ENCODE measurements at regions not wholly inside any gene's neighbourhood (a gene's known extent, or its start where the extent isn't known, plus 50 kb on each side); places are given as distances from the start of the nearest gene placed in this dataset.

- no peak for ATAC-seq
- no peak for TF ChIP-seq ZNF565 (CRISPR knock-in tag; conservative IDR thresholded peaks at IDR 0.05; ENCODE audit: low read depth)
- TF ChIP-seq CREB5 (CRISPR knock-in tag; IDR thresholded peaks at IDR 0.05; ENCODE audit: low read depth): no peak
- TF ChIP-seq ZNF70 (CRISPR knock-in tag; IDR thresholded peaks at IDR 0.05): no peak
- TF ChIP-seq TSHZ2 (CRISPR knock-in tag; IDR thresholded peaks at IDR 0.05): no peak
- no peak for TF ChIP-seq POU6F1 (CRISPR knock-in tag; IDR thresholded peaks at IDR 0.05; ENCODE audit: borderline replicate concordance, low read depth)
- no peak for TF ChIP-seq ESRRG (CRISPR knock-in tag; IDR thresholded peaks at IDR 0.05)
- TF ChIP-seq PATZ1 (CRISPR knock-in tag; IDR thresholded peaks at IDR 0.05; ENCODE audit: borderline replicate concordance): no peak
Observed at GRCh38 chr12:78550831-78551230, 313.7 kb upstream of the SYT1 start.

GRCh38 chr12:78555802-78556201, 308.8 kb upstream of the SYT1 start:
- TF ChIP-seq SNAI2 (CRISPR knock-in tag; IDR thresholded peaks at IDR 0.05) (no peak), ISL1 (CRISPR knock-in tag; IDR thresholded peaks at IDR 0.05) (peak; percentile 71)
- no peak for ATAC-seq

- TF ChIP-seq ZNF8 (CRISPR knock-in tag; IDR thresholded peaks at IDR 0.05) (peak; percentile 75), TOX (CRISPR knock-in tag; IDR thresholded peaks at IDR 0.05; ENCODE audit: borderline replicate concordance) (no peak)
- no peak for ATAC-seq
Observed at GRCh38 chr12:78556651-78557050, 307.9 kb upstream of the SYT1 start.

GRCh38 chr12:78559416-78559815, 305.2 kb upstream of the SYT1 start:
- no peak for ATAC-seq
- TF ChIP-seq ZC3H10 (CRISPR knock-in tag; IDR thresholded peaks at IDR 0.05) (no peak), ARNTL (CRISPR knock-in tag; IDR thresholded peaks at IDR 0.05; ENCODE audit: borderline replicate concordance, low read depth) (no peak), CREB5 (CRISPR knock-in tag; IDR thresholded peaks at IDR 0.05; ENCODE audit: low read depth) (no peak)

- no peak for ATAC-seq
- TF ChIP-seq GLIS3 (CRISPR knock-in tag; IDR thresholded peaks at IDR 0.05): no peak
- no peak for TF ChIP-seq ESRRG (CRISPR knock-in tag; IDR thresholded peaks at IDR 0.05)
- no peak for TF ChIP-seq TSHZ2 (CRISPR knock-in tag; IDR thresholded peaks at IDR 0.05)
- no peak for TF ChIP-seq ARNTL (CRISPR knock-in tag; IDR thresholded peaks at IDR 0.05; ENCODE audit: borderline replicate concordance, low read depth)
- no peak for TF ChIP-seq ZFP30 (CRISPR knock-in tag; IDR thresholded peaks at IDR 0.05)
- no peak for TF ChIP-seq BACH2 (CRISPR knock-in tag; IDR thresholded peaks at IDR 0.05; ENCODE audit: borderline replicate concordance)
- no peak for TF ChIP-seq ZNF565 (CRISPR knock-in tag; conservative IDR thresholded peaks at IDR 0.05; ENCODE audit: low read depth)
- no peak for TF ChIP-seq TCF4 (CRISPR knock-in tag; IDR thresholded peaks at IDR 0.05; ENCODE audit: borderline replicate concordance)
- TF ChIP-seq CSDC2 (CRISPR knock-in tag; IDR thresholded peaks at IDR 0.05): no peak
- no peak for TF ChIP-seq CSRNP3 (CRISPR knock-in tag; IDR thresholded peaks at IDR 0.05)
- no peak for TF ChIP-seq ISL1 (CRISPR knock-in tag; IDR thresholded peaks at IDR 0.05)
- no peak for TF ChIP-seq ZC3H10 (CRISPR knock-in tag; IDR thresholded peaks at IDR 0.05)
- TF ChIP-seq RARB (CRISPR knock-in tag; IDR thresholded peaks at IDR 0.05): no peak
- TF ChIP-seq OSR1 (CRISPR knock-in tag; IDR thresholded peaks at IDR 0.05): no peak
- no peak for TF ChIP-seq PPARA (CRISPR knock-in tag; IDR thresholded peaks at IDR 0.05; ENCODE audit: borderline replicate concordance)
Observed at GRCh38 chr12:78559886-78560285, 304.7 kb upstream of the SYT1 start.

Data from SK-N-SH treated with all-trans-retinoic acid at 6 μM for 48 hours (cell line).